LNCaP clone FGC (cell line): ENCODE measurements at regions not wholly inside any gene's neighbourhood (a gene's known extent, or its start where the extent isn't known, plus 50 kb on each side); places are given as distances from the start of the nearest gene placed in this dataset.
"Not testable (repeated sequence)": the region's sequence is repeated elsewhere in the genome, so short reads cannot be mapped to it uniquely, and the experiment has no call there.

Source experiments
- DNase-seq: peaks from one replicate; pipeline ENCODE4 v3.0.0-alpha.2; 2011; ENCODE audit warnings: low read depth
- H3K4me3 ChIP-seq: 2 replicates; pipeline ENCODE4 v1.5.1; 2011; ENCODE audit warnings: mild to moderate bottlenecking, low read depth, low read length, control low read depth
- CTCF ChIP-seq: IDR thresholded peaks from 2 replicates; pipeline ENCODE4 v1.5.1; 2012; ENCODE audit warnings: mild to moderate bottlenecking; ENCODE audit not compliant: control insufficient read depth, insufficient read depth; ENCODE audit errors: extremely low read depth

DNA sequence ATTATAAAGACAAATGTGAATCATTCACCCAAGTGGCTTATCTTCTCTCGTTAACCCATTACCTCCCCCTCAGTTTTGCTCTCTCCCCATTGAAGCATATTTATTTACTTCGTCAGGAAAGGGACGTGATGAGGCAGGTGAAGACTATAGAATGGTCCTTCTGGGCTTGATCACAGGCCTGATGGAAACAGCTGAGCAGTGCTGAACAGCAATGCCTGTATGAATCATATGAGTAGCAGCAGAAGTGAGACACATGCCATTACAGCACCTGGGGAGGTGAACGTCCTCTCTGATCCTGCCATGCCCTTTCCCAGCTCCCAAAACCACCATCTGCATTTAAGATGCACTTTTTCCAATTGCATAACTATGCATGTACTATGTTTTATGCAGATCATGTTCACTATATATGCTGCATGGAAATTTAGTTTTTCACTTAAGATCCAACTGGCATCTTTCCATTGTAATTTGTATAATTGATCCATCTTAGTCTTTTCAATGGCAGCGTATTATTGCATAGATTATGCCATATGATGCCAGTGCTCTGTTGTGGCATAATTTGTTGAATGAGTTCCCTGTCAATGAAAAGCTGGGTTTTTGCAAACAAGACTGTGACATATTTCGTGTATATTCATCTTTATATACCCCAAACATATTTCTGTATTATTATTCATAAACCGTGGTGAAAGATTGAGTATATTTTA lies 105.3 kb downstream of the CXCL12 start:
- H3K4me3 ChIP-seq: no peak overlapping the region
- DNase-seq: no peak
- no peak for TF ChIP-seq CTCF

DNA sequence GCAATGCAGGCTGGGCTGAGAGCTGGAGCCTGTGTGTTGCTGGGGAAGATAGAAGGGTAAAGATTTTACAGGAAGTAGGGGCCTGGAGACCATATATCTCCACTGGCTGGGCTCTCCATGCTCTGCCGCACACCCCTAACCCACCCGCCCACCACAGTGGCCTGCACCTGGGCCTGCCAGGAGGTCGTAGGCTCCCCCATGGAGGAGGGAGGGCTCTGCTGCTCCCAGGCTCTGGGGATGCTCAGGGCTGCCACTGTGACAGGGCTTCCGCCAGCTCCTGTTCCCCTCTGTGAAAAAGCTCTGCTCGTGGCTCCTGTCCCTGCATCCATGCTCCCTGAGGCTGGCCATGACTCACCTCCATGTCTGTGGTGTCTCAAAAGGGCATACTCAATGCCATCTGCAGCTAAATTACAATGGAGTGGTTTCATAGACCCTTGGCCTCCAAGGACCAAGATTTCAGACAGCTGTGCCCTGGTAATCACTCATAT lies 106.0 kb downstream of the CXCL12 start:
- no peak for DNase-seq
- H3K4me3 ChIP-seq: no peak overlapping the region
- no peak for TF ChIP-seq CTCF

GRCh38 chr10:44268435-44268948 lies 116.4 kb downstream of the CXCL12 start:
- not testable (repeated sequence) for DNase-seq, H3K4me3 ChIP-seq

GRCh38 chr10:44267007-44267406 lies 117.9 kb downstream of the CXCL12 start:
- no peak for DNase-seq
- no peak for TF ChIP-seq CTCF
- no peak overlapping the region for H3K4me3 ChIP-seq

DNA sequence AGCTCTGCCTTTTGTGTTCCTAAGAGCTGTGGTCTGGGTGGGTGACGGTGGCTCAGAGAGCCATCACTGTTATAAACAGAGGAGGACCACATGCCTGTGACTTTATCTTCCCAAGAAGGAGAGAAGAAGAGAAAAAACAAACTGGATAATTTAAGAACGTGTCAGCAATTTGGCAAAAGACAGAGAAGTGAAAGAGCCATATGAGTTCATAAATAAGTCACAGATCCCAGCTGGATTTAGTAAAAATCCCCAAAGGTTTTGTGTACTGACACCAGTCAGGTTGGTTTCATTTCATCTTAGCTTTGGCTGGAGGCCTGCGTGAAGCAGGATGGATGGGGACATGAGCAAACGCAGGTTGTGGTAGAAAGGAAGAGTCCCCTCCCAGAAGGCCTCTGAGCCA lies 120.7 kb downstream of the CXCL12 start:
- no peak for TF ChIP-seq CTCF
- H3K4me3 ChIP-seq: no peak overlapping the region
- no peak for DNase-seq

DNA sequence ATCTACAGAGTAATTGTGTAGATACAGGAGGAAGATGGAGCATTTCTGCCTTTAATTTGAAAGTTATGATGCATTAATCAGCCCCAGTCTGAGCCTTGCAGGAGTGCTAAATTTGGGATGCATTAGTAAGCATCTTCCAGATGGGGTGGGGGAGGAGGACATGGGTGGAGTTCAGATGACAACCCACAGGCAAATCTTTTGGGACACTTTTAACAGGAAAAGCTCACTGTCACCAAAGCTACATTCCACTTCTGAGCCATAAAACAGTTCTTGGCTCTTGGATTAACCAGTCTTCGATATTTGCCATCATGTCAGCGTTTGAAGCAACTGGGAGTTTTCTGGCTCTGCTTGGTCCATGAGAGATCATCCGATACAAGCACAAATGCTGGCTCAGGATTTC lies 121.1 kb downstream of the CXCL12 start:
- no peak for DNase-seq
- no peak overlapping the region for H3K4me3 ChIP-seq
- TF ChIP-seq CTCF: no peak

- H3K4me3 ChIP-seq: no peak overlapping the region
- TF ChIP-seq CTCF: no peak
- no peak for DNase-seq
These were observed 122.2 kb downstream of the CXCL12 start for GRCh38 chr10:44262551-44263251.
